H1 (cell line): ENCODE measurements at regions not wholly inside any gene's neighbourhood (a gene's known extent, or its start where the extent isn't known, plus 50 kb on each side); places are given as distances from the start of the nearest gene placed in this dataset.

ENCODE experiments used
- CTCF ChIA-PET: fragments of 300-600 bp; sonication (Branson Sonifier 250); formaldehyde crosslinking; loops from one replicate; lab custom pipeline; 2021; ENCODE audit not compliant: partially characterized antibody; lab: Charles Lee
- POLR2A ChIA-PET: fragments of 300-600 bp; sonication (Branson Sonifier 250); formaldehyde crosslinking; loops from one replicate; lab custom pipeline; 2021; ENCODE audit warnings: inconsistent platforms; ENCODE audit not compliant: partially characterized antibody; lab: Charles Lee
- DNase-seq, 2 experiments: peaks; one replicate each; pipeline versions ENCODE4 v3.0.0 to v3.0.0-alpha.2; 2010 to 2022; ENCODE audit warnings: low spot score in 2 of 2, low read depth in 1 of 2, mixed read lengths in 1 of 2
- FAIRE-seq: peaks from 2 replicates; lab custom pipeline; 2011; peaks lifted over from hg19 to GRCh38; lab: Jason Lieb, UNC
- H2AFZ ChIP-seq: 2 replicates; pipeline ENCODE4 v1.8.1; 2012; ENCODE audit warnings: low read length, inconsistent platforms
- H2AK5ac ChIP-seq: 2 replicates; pipeline ENCODE4 v1.6.1; 2013; ENCODE audit warnings: low read depth, low read length
- H2BK120ac ChIP-seq: replicated peaks from 2 replicates; pipeline ENCODE3; 2013; ENCODE audit warnings: low read depth, low read length, inconsistent platforms
- H2BK12ac ChIP-seq: 2 replicates; pipeline ENCODE4 v1.6.1; 2013; ENCODE audit warnings: low read depth, low read length
- H2BK15ac ChIP-seq: 2 replicates; pipeline ENCODE4 v1.6.1; 2013; ENCODE audit warnings: low read length
- H2BK20ac ChIP-seq: 2 replicates; pipeline ENCODE4 v1.6.1; 2013; ENCODE audit warnings: low read length
- H2BK5ac ChIP-seq: 2 replicates; pipeline ENCODE4 v1.6.1; 2013; ENCODE audit warnings: low read depth, low read length
- H3K14ac ChIP-seq: 2 replicates; pipeline ENCODE4 v1.6.1; 2013; ENCODE audit warnings: inconsistent platforms; ENCODE audit not compliant: insufficient read length
- H3K18ac ChIP-seq: 2 replicates; pipeline ENCODE4 v1.6.1; 2013; ENCODE audit warnings: low read length; ENCODE audit errors: extremely low read depth
- H3K23ac ChIP-seq: 2 replicates; pipeline ENCODE4 v1.6.1; 2013; ENCODE audit warnings: inconsistent platforms; ENCODE audit not compliant: insufficient read length
- H3K23me2 ChIP-seq: 2 replicates; pipeline ENCODE4 v1.6.1; 2013; ENCODE audit warnings: low read depth, low read length
- H3K27ac ChIP-seq: 2 replicates; pipeline ENCODE4 v1.6.1; 2011; ENCODE audit warnings: low read depth, low read length, inconsistent platforms
- H3K27me3 ChIP-seq, 4 experiments: replicated peaks in 1 of 4; 1 replicate in 1 of 4; 2 replicates in 3 of 4; pipeline versions ENCODE4 v1.6.1 to v1.8.1; 2011 to 2013; ENCODE audit warnings: low read length in 3 of 4, mild to moderate bottlenecking in 3 of 4, inconsistent platforms in 2 of 4, mixed read lengths in 2 of 4, moderate library complexity in 1 of 4; ENCODE audit not compliant: control insufficient read depth in 3 of 4, insufficient read depth in 3 of 4; ENCODE audit errors: extremely low read depth in 1 of 4
- H3K36me3 ChIP-seq, 4 experiments: 2 replicates each; pipeline versions ENCODE4 v1.6.1 to v1.8.1; 2011 to 2013; ENCODE audit warnings: mild to moderate bottlenecking in 4 of 4, low read length in 3 of 4, moderate library complexity in 2 of 4, control low read depth in 1 of 4, inconsistent platforms in 1 of 4; ENCODE audit not compliant: insufficient read depth in 4 of 4, control insufficient read depth in 2 of 4
- H3K4ac ChIP-seq: replicated peaks from 2 replicates; pipeline ENCODE3; 2013; ENCODE audit warnings: low read length, low read depth, mixed read lengths, inconsistent platforms; ENCODE audit not compliant: insufficient read length
- H3K4me1 ChIP-seq, 4 experiments: replicated peaks in 1 of 4; 1 replicate in 1 of 4; 2 replicates in 3 of 4; pipeline versions ENCODE4 v1.6.1 to v1.8.1; 2011 to 2013; ENCODE audit warnings: low read length in 3 of 4, inconsistent platforms in 2 of 4, mixed read lengths in 1 of 4; ENCODE audit not compliant: insufficient read depth in 4 of 4, control insufficient read depth in 3 of 4
- H3K4me2 ChIP-seq, 2 experiments: 2 replicates each; pipeline versions ENCODE4 v1.6.1 to v1.8.1; 2011 to 2013; ENCODE audit warnings: low read depth in 2 of 2, low read length in 2 of 2, control low read depth in 1 of 2, inconsistent platforms in 1 of 2, mild to moderate bottlenecking in 1 of 2; ENCODE audit not compliant: insufficient read depth in 1 of 2
- H3K4me3 ChIP-seq, 4 experiments: fragments of 200-600, 300-600 bp in 1 of 4; sonication (generic), shearing (Covaris generic), sonication (Bioruptor Twin) in 1 of 4; 2 replicates each; pipeline versions ENCODE4 v1.5.1 to v1.8.1; 2011 to 2016; ENCODE audit warnings: low read length in 4 of 4, low read depth in 3 of 4, control low read depth in 2 of 4, inconsistent platforms in 2 of 4, mild to moderate bottlenecking in 2 of 4, mixed read lengths in 1 of 4, moderate library complexity in 1 of 4; ENCODE audit not compliant: insufficient read depth in 2 of 4; ENCODE audit errors: extremely low read depth in 1 of 4
- H3K56ac ChIP-seq: replicated peaks from 2 replicates; pipeline ENCODE3; 2013; ENCODE audit warnings: low read depth, mild to moderate bottlenecking, mixed read lengths, low read length, inconsistent platforms; ENCODE audit not compliant: insufficient read length
- H3K79me1 ChIP-seq: 2 replicates; pipeline ENCODE4 v1.6.1; 2013; ENCODE audit warnings: low read depth, low read length, control low read depth
- H3K79me2 ChIP-seq, 2 experiments: 2 replicates each; pipeline versions ENCODE4 v1.6.1 to v1.8.1; 2012 to 2013; ENCODE audit warnings: low read length in 2 of 2, mild to moderate bottlenecking in 2 of 2, inconsistent platforms in 1 of 2; ENCODE audit not compliant: insufficient read depth in 2 of 2, control insufficient read depth in 1 of 2
- H3K9ac ChIP-seq, 4 experiments: replicated peaks in 1 of 4; 1 replicate in 1 of 4; 2 replicates in 3 of 4; pipeline versions ENCODE4 v1.6.1 to v1.8.1; 2011 to 2013; ENCODE audit warnings: low read depth in 3 of 4, low read length in 3 of 4, control low read depth in 2 of 4, mild to moderate bottlenecking in 2 of 4, moderate library complexity in 2 of 4, inconsistent platforms in 1 of 4; ENCODE audit errors: extremely low read depth in 1 of 4
- H3K9me3 ChIP-seq, 2 experiments: 2 replicates each; pipeline versions ENCODE4 v1.6.1 to v1.8.1; 2012 to 2013; ENCODE audit warnings: mild to moderate bottlenecking in 2 of 2, moderate library complexity in 2 of 2, control low read depth in 1 of 2, inconsistent platforms in 1 of 2, low read depth in 1 of 2, low read length in 1 of 2, mixed read lengths in 1 of 2; ENCODE audit not compliant: insufficient read depth in 2 of 2
- H4K20me1 ChIP-seq, 2 experiments: replicated peaks in 1 of 2; 2 replicates each; pipeline versions ENCODE3 to v1.8.1; 2011 to 2013; ENCODE audit warnings: inconsistent platforms in 2 of 2, low read length in 2 of 2, mild to moderate bottlenecking in 1 of 2; ENCODE audit not compliant: insufficient read depth in 2 of 2, control insufficient read depth in 1 of 2
- H4K5ac ChIP-seq: 2 replicates; pipeline ENCODE4 v1.6.1; 2013; ENCODE audit warnings: low read length, low read depth, mixed read lengths, inconsistent platforms; ENCODE audit not compliant: insufficient read length
- H4K8ac ChIP-seq: 2 replicates; pipeline ENCODE4 v1.8.0; 2013; ENCODE audit warnings: mild to moderate bottlenecking, moderate library complexity, low read length, inconsistent platforms; ENCODE audit not compliant: insufficient read depth; ENCODE audit errors: extremely low read depth
- H4K91ac ChIP-seq: replicated peaks from 2 replicates; pipeline ENCODE3; 2013; ENCODE audit warnings: low read length, mixed read lengths, inconsistent platforms; ENCODE audit not compliant: insufficient read length
- ATF2 ChIP-seq: IDR thresholded peaks from 2 replicates; pipeline ENCODE4 v1.6.1; 2012; ENCODE audit warnings: low read length, inconsistent platforms
- BRCA1 ChIP-seq: IDR thresholded peaks from 2 replicates; pipeline ENCODE4 v1.6.1; 2012; ENCODE audit warnings: low read depth, low read length, improper control_type of control experiment
- CBX8 ChIP-seq: fragments of 300-800, 300-1000 bp; sonication (generic); IDR thresholded peaks from 2 replicates; pipeline ENCODE4 v1.7.1; 2016; ENCODE audit warnings: low read depth, low read length, borderline replicate concordance
- CHD1 ChIP-seq: IDR thresholded peaks from 2 replicates; pipeline ENCODE4 v1.6.1; 2012; ENCODE audit warnings: low read depth, low read length, improper control_type of control experiment
- E2F6 ChIP-seq: IDR thresholded peaks from 2 replicates; pipeline ENCODE4 v1.6.1; 2012; ENCODE audit warnings: inconsistent platforms
- EP300 ChIP-seq, 2 experiments: IDR thresholded peaks; 1 replicate in 1 of 2; 2 replicates in 1 of 2; pipeline ENCODE4 v1.6.1; 2011 to 2012; ENCODE audit warnings: low read depth in 2 of 2, low read length in 2 of 2, mild to moderate bottlenecking in 2 of 2, borderline replicate concordance in 1 of 2, inconsistent platforms in 1 of 2, moderate library complexity in 1 of 2
- FOSL1 ChIP-seq: IDR thresholded peaks from 2 replicates; pipeline ENCODE4 v1.6.1; 2011; ENCODE audit warnings: mild to moderate bottlenecking, low read depth, low read length, moderate library complexity; ENCODE audit not compliant: insufficient read depth
- PHF8 ChIP-seq: fragments of 200-600 bp; sonication (generic); conservative IDR thresholded peaks from 2 replicates; pipeline ENCODE4 v1.7.1; 2012; ENCODE audit warnings: low read depth, mild to moderate bottlenecking, inconsistent platforms, low read length, moderate library complexity
- POLR2AphosphoS5 ChIP-seq: IDR thresholded peaks from 2 replicates; pipeline ENCODE4 v1.6.1; 2011; ENCODE audit warnings: low read depth, low read length
- SAP30 ChIP-seq: fragments of 300-600 bp; sonication (generic); IDR thresholded peaks from 2 replicates; pipeline ENCODE4 v1.7.1; 2012; ENCODE audit warnings: low read length, moderate library complexity, mild to moderate bottlenecking, inconsistent platforms; ENCODE audit not compliant: insufficient read depth, insufficient replicate concordance
- SIX5 ChIP-seq: IDR thresholded peaks from 2 replicates; pipeline ENCODE4 v1.6.1; 2011; ENCODE audit warnings: mild to moderate bottlenecking, low read depth, low read length
- TEAD4 ChIP-seq: IDR thresholded peaks from 2 replicates; pipeline ENCODE4 v1.6.1; 2012; ENCODE audit warnings: low read depth, low read length, inconsistent platforms, mixed read lengths
- YY1 ChIP-seq: IDR thresholded peaks from 2 replicates; pipeline ENCODE4 v1.6.1; 2011; ENCODE audit warnings: low read depth, mild to moderate bottlenecking, low read length
- WGBS, 2 experiments: shearing (Covaris generic) in 1 of 2; methylation state at CpG; one replicate each; pipeline versions ENCODE4 v1.1.6 to v1.1.7; 2013 to 2015; ENCODE audit warnings: low lambda C conversion rate in 2 of 2, mixed read lengths in 2 of 2, inconsistent platforms in 1 of 2, low coverage in 1 of 2, missing lambda C conversion rate in 1 of 2; ENCODE audit not compliant: insufficient replicate concordance in 2 of 2, insufficient coverage in 1 of 2, insufficient read length in 1 of 2; ENCODE audit errors: extremely low coverage in 1 of 2, missing lambda C conversion rate in 1 of 2; 5-methylcytosine and 5-hydroxymethylcytosine counted together

DNA sequence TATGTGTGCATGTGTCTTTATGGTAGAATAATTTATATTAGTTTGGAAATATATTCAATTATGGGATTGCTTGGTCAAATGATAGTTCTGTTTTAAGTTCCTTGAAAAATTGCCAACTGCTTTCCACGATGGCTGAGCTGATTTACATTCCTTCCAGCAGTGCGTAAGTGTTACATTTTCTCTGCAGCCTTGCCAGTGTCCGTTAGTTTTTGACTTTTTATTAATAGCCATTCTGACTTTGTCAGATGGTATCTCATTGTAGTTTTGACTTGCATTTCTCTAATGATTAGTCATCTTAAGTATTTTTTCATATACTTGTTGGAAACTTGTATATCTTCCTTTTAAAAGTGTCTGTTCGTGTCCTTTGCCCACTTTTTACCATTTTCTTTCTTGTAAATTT is 434.2 kb upstream of the POT1 start:
- Histone ChIP-seq H3K79me2 (no peaks in the 10 kb centered on the region), H3K9me3 (no peaks in the 10 kb centered on the region), H2AFZ (no peak overlapping the region), H2BK20ac (no peak overlapping the region), H3K4me3 (no peak overlapping the region), H4K8ac (no peak overlapping the region), H2BK12ac (no peak overlapping the region), H3K36me3 (no peaks in the 10 kb centered on the region), H3K23ac (no peak overlapping the region), H3K79me1 (no peaks in the 10 kb centered on the region), H2AK5ac (no peak overlapping the region), H3K23me2 (no peaks in the 10 kb centered on the region), H3K27me3 (peaks cover 0 to 1% (median 0%) of the 10 kb centered on the region in 4 experiments; a peak in 1 of 7 replicates), H2BK120ac (no peak overlapping the region), H2BK5ac (no peak overlapping the region), H3K9ac (no peak overlapping the region), H2BK15ac (no peak overlapping the region), H3K56ac (no peak overlapping the region), H3K4me2 (no peak overlapping the region), H3K14ac (no peak overlapping the region), H3K4ac (no peak overlapping the region), H4K20me1 (no peaks in the 10 kb centered on the region), H3K4me1 (no peaks in the 10 kb centered on the region), H3K18ac (no peak overlapping the region), H4K91ac (no peak overlapping the region), H3K27ac (no peak overlapping the region), H4K5ac (no peak overlapping the region)
- no peak for DNase-seq
- CTCF ChIA-PET = no interaction called here
- POLR2A ChIA-PET = no interaction called here
- 87% methylated on average over 4 of the region's 4 CpGs; no CpG with 5 or more reads in 1 of the 2 experiments for WGBS, 2 experiments
- FAIRE-seq = no peak
- TF ChIP-seq E2F6 (no peak), SAP30 (no peak), CBX8 (no peak), FOSL1 (no peak), PHF8 (no peak), TEAD4 (no peak), CHD1 (no peak), EP300 (IDR thresholded peaks at IDR 0.05; ENCODE audit: borderline replicate concordance in 1 of 2, low read depth in 2 of 2, low read length in 2 of 2) (no peak), SIX5 (no peak), YY1 (no peak), BRCA1 (no peak), ATF2 (no peak), POLR2AphosphoS5 (no peak)
